ENCODE measurements at regions not wholly inside any gene's neighbourhood (a gene's known extent, or its start where the extent isn't known, plus 50 kb on each side); places are given as distances from the start of the nearest gene placed in this dataset.
"Not testable (repeated sequence)": the region's sequence is repeated elsewhere in the genome, so short reads cannot be mapped to it uniquely, and the experiment has no call there.

DNA sequence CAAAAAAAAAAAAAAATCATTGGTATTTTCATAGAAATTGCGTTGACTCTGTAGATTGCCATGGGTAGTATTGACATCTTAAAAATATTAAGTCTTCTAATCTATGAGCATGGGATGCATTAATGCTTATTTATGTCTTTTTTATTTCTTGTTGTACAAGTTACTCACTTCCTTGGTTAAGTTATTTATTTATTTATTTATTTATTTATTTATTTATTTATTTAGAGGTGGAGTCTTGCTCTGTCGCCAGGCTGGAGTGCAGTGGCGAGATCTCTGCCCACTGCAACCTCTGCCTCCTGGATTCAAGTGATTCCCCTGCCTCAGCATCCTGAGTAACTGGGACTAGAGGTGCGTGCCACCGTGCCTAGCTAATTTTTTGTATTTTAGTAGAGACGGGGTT lies 656.0 kb downstream of the TENT5A start:
- TF ChIP-seq POLR2A (IDR thresholded peaks at IDR 0.05; ENCODE audit: low read length); GATA1 (IDR thresholded peaks at IDR 0.05; ENCODE audit: low read depth, low read length): not testable (repeated sequence)

Measured in erythroblast (primary cell).